ENCODE measurements at regions not wholly inside any gene's neighbourhood (a gene's known extent, or its start where the extent isn't known, plus 50 kb on each side); places are given as distances from the start of the nearest gene placed in this dataset.

GRCh38 chr13:30816736-30817135 lies 81.4 kb downstream of the ALOX5AP start:
- TF ChIP-seq EZH2phosphoT487 (IDR thresholded peaks at IDR 0.05; ENCODE audit: borderline replicate concordance, low read length) (no peak), CTCF (IDR thresholded peaks at IDR 0.05; ENCODE audit: low read depth, low read length, poor library complexity, severe bottlenecking) (no peak)
- Histone ChIP-seq H3K4me1 (ENCODE audit: control insufficient read depth, low read length) (peaks cover 6% of the 10 kb centered on the region; the same call in 1 of the 2 replicates), H3K4me3 (ENCODE audit: low read length) (no peak overlapping the region), H4K20me1 (ENCODE audit: control insufficient read depth, insufficient read depth, low read depth, low read length) (no peaks in the 10 kb centered on the region), H3K9me2 (replicated peaks; ENCODE audit: control insufficient read depth, low read length) (no peaks in the 10 kb centered on the region), H3K4me2 (ENCODE audit: low read length) (no peak overlapping the region), H3K27me3 (ENCODE audit: control insufficient read depth, low read length) (peaks cover 39% of the 10 kb centered on the region), H3K79me2 (ENCODE audit: control insufficient read depth, low read length) (no peaks in the 10 kb centered on the region), H3K27ac (ENCODE audit: low read depth, low read length) (no peak overlapping the region), H3K36me3 (ENCODE audit: control insufficient read depth, low read length) (no peaks in the 10 kb centered on the region), H3K9me3 (ENCODE audit: control insufficient read depth, insufficient read depth, low read length) (no peaks in the 10 kb centered on the region), H3F3A (ENCODE audit: control insufficient read depth, insufficient read depth) (no peaks in the 10 kb centered on the region)

- Histone ChIP-seq H3K9me3 (ENCODE audit: control insufficient read depth, insufficient read depth, low read length) (no peaks in the 10 kb centered on the region), H3K36me3 (ENCODE audit: control insufficient read depth, low read length) (no peaks in the 10 kb centered on the region), H3K4me2 (ENCODE audit: low read length) (no peak overlapping the region), H3K27me3 (ENCODE audit: control insufficient read depth, low read length) (peaks cover 32% of the 10 kb centered on the region), H3K9me2 (replicated peaks; ENCODE audit: control insufficient read depth, low read length) (no peaks in the 10 kb centered on the region), H3K79me2 (ENCODE audit: control insufficient read depth, low read length) (no peaks in the 10 kb centered on the region), H3K4me1 (ENCODE audit: control insufficient read depth, low read length) (peaks cover 7% of the 10 kb centered on the region; the same call in 1 of the 2 replicates), H3K4me3 (ENCODE audit: low read length) (no peak overlapping the region), H4K20me1 (ENCODE audit: control insufficient read depth, insufficient read depth, low read depth, low read length) (no peaks in the 10 kb centered on the region), H3K27ac (ENCODE audit: low read depth, low read length) (no peak overlapping the region), H3F3A (ENCODE audit: control insufficient read depth, insufficient read depth) (no peaks in the 10 kb centered on the region)
- no peak for TF ChIP-seq EZH2phosphoT487 (IDR thresholded peaks at IDR 0.05; ENCODE audit: borderline replicate concordance, low read length)
- TF ChIP-seq CTCF (IDR thresholded peaks at IDR 0.05; ENCODE audit: low read depth, low read length, poor library complexity, severe bottlenecking): no peak
Measured at GRCh38 chr13:30818323-30818960, 83.1 kb downstream of the ALOX5AP start.

- no peak overlapping the region for H3K27ac ChIP-seq (ENCODE audit: low read depth, low read length)
- H3K36me3 ChIP-seq (ENCODE audit: control insufficient read depth, low read length): no peaks in the 10 kb centered on the region
- peaks cover 16% of the 10 kb centered on the region for H3K4me1 ChIP-seq (ENCODE audit: control insufficient read depth, low read length)
- no peaks in the 10 kb centered on the region for H3F3A ChIP-seq (ENCODE audit: control insufficient read depth, insufficient read depth)
- no peaks in the 10 kb centered on the region for H3K79me2 ChIP-seq (ENCODE audit: control insufficient read depth, low read length)
- H3K9me3 ChIP-seq (ENCODE audit: control insufficient read depth, insufficient read depth, low read length): no peaks in the 10 kb centered on the region
- H3K4me2 ChIP-seq (ENCODE audit: low read length): no peak overlapping the region
- H3K27me3 ChIP-seq (ENCODE audit: control insufficient read depth, low read length): peaks cover 32% of the 10 kb centered on the region
- TF ChIP-seq EZH2phosphoT487 (IDR thresholded peaks at IDR 0.05; ENCODE audit: borderline replicate concordance, low read length) (no peak), CTCF (IDR thresholded peaks at IDR 0.05; ENCODE audit: low read depth, low read length, poor library complexity, severe bottlenecking) (no peak)
- no peaks in the 10 kb centered on the region for H3K9me2 ChIP-seq (replicated peaks; ENCODE audit: control insufficient read depth, low read length)
- H4K20me1 ChIP-seq (ENCODE audit: control insufficient read depth, insufficient read depth, low read depth, low read length): no peaks in the 10 kb centered on the region
- no peak overlapping the region for H3K4me3 ChIP-seq (ENCODE audit: low read length)
Measured at GRCh38 chr13:30819136-30819888, 84.0 kb downstream of the ALOX5AP start.

All from DOHH2 (cell line).